ENCODE measurements at regions not wholly inside any gene's neighbourhood (a gene's known extent, or its start where the extent isn't known, plus 50 kb on each side); places are given as distances from the start of the nearest gene placed in this dataset.

DNA sequence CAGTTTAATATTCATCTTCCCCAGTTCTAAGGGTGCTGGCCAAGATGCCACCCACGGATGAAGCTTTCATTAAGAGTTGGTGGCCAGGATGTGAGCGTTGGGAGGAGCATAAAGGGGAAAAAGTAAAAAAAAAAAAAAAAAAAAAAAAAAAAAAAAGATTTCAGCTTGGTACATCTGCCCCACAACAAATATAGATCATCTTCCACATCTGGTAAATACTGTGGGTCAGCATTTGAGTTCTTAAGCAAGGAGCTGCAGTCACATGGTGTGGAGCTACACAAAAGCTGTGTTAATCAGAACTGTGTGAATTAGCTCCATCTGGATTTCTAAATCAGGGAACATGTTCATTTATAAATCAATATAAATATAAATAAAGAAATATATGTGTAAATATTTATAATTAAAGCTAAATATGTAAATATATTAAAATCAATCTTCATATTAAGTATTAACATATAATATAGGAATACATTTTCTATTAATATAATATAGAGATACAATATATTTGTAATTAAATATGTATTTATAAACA lies 262.3 kb downstream of the NUAK1 start:
- H2BK15ac ChIP-seq (ENCODE audit: low read depth, poor library complexity, severe bottlenecking): no peak overlapping the region
- no peak for DNase-seq
- no peaks in the 10 kb centered on the region for H3K4me1 ChIP-seq (ENCODE audit: control insufficient read depth, insufficient read depth, low read depth, low read length)
- no peaks in the 10 kb centered on the region for H3K27me3 ChIP-seq (ENCODE audit: control insufficient read depth in 1 of 2, insufficient read depth in 1 of 2, low read length in 2 of 2)
- H3K27ac ChIP-seq (ENCODE audit: low read length, poor library complexity, severe bottlenecking): no peak overlapping the region
- H3K4me3 ChIP-seq (ENCODE audit: insufficient read depth in 1 of 2, low read depth in 1 of 2, low read length in 2 of 2): no peak overlapping the region
- no peaks in the 10 kb centered on the region for H3K79me1 ChIP-seq (replicated peaks; ENCODE audit: low read length, poor library complexity, severe bottlenecking)
- WGBS: no CpG with 5 or more reads among the region's 2 CpGs
- H2AFZ ChIP-seq (ENCODE audit: low read depth, low read length): no peak overlapping the region
- H3K4me2 ChIP-seq (ENCODE audit: low read length, poor library complexity, severe bottlenecking): no peak overlapping the region
- H4K8ac ChIP-seq (ENCODE audit: low read length): no peak overlapping the region
- no peak overlapping the region for H3K14ac ChIP-seq (ENCODE audit: low read length in 2 of 2)
- H2AK5ac ChIP-seq (ENCODE audit: low read length, severe bottlenecking): no peak overlapping the region
- no peak overlapping the region for H4K91ac ChIP-seq (ENCODE audit: low read length)
- no peak overlapping the region for H3K23ac ChIP-seq (ENCODE audit: low read length in 2 of 2)
- H3K36me3 ChIP-seq (ENCODE audit: control insufficient read depth in 1 of 2, insufficient read depth in 2 of 2, low read depth in 1 of 2, low read length in 2 of 2): no peaks in the 10 kb centered on the region
- H2BK120ac ChIP-seq (ENCODE audit: low read depth, low read length): no peak overlapping the region
- H3K18ac ChIP-seq (ENCODE audit: low read depth in 1 of 2, low read length in 2 of 2): no peak overlapping the region
- H3K9ac ChIP-seq (ENCODE audit: low read length): no peak overlapping the region
- H3K9me3 ChIP-seq (ENCODE audit: control insufficient read depth, low read length): no peaks in the 10 kb centered on the region
- H2BK5ac ChIP-seq (ENCODE audit: low read depth, low read length, poor library complexity, severe bottlenecking): no peak overlapping the region
- H2BK12ac ChIP-seq (ENCODE audit: low read length in 2 of 2): no peak overlapping the region
- H3K4ac ChIP-seq (ENCODE audit: low read depth in 1 of 2, low read length in 2 of 2): no peak overlapping the region

- no peaks in the 10 kb centered on the region for H3K9me3 ChIP-seq (ENCODE audit: control insufficient read depth, low read length)
- H3K79me1 ChIP-seq (replicated peaks; ENCODE audit: low read length, poor library complexity, severe bottlenecking): no peaks in the 10 kb centered on the region
- H4K91ac ChIP-seq (ENCODE audit: low read length): no peak overlapping the region
- no peak overlapping the region for H2BK120ac ChIP-seq (ENCODE audit: low read depth, low read length)
- H2BK5ac ChIP-seq (ENCODE audit: low read depth, low read length, poor library complexity, severe bottlenecking): no peak overlapping the region
- no peak overlapping the region for H2BK15ac ChIP-seq (ENCODE audit: low read depth, poor library complexity, severe bottlenecking)
- H2AFZ ChIP-seq (ENCODE audit: low read depth, low read length): no peak overlapping the region
- no peaks in the 10 kb centered on the region for H3K4me1 ChIP-seq (ENCODE audit: control insufficient read depth, insufficient read depth, low read depth, low read length)
- no peak overlapping the region for H2BK12ac ChIP-seq (ENCODE audit: low read length in 2 of 2)
- H2AK5ac ChIP-seq (ENCODE audit: low read length, severe bottlenecking): no peak overlapping the region
- H3K4me3 ChIP-seq (ENCODE audit: insufficient read depth in 1 of 2, low read depth in 1 of 2, low read length in 2 of 2): no peak overlapping the region
- no peak overlapping the region for H3K4ac ChIP-seq (ENCODE audit: low read depth in 1 of 2, low read length in 2 of 2)
- H3K27ac ChIP-seq (ENCODE audit: low read length, poor library complexity, severe bottlenecking): no peak overlapping the region
- no peak overlapping the region for H3K23ac ChIP-seq (ENCODE audit: low read length in 2 of 2)
- no peak overlapping the region for H3K14ac ChIP-seq (ENCODE audit: low read length in 2 of 2)
- H3K9ac ChIP-seq (ENCODE audit: low read length): no peak overlapping the region
- 74% methylated on average over 3 of the region's 3 CpGs for WGBS
- no peaks in the 10 kb centered on the region for H3K27me3 ChIP-seq (ENCODE audit: control insufficient read depth in 1 of 2, insufficient read depth in 1 of 2, low read length in 2 of 2)
- no peak for DNase-seq
- no peaks in the 10 kb centered on the region for H3K36me3 ChIP-seq (ENCODE audit: control insufficient read depth in 1 of 2, insufficient read depth in 2 of 2, low read depth in 1 of 2, low read length in 2 of 2)
- no peak overlapping the region for H4K8ac ChIP-seq (ENCODE audit: low read length)
- H3K18ac ChIP-seq (ENCODE audit: low read depth in 1 of 2, low read length in 2 of 2): no peak overlapping the region
- no peak overlapping the region for H3K4me2 ChIP-seq (ENCODE audit: low read length, poor library complexity, severe bottlenecking)
Observed at GRCh38 chr12:105878964-105879363, 259.8 kb downstream of the NUAK1 start.

GRCh38 chr12:105880824-105881388 lies 257.8 kb downstream of the NUAK1 start:
- Histone ChIP-seq H4K8ac (ENCODE audit: low read length) (no peak overlapping the region), H3K9ac (ENCODE audit: low read length) (no peak overlapping the region), H3K4me1 (ENCODE audit: control insufficient read depth, insufficient read depth, low read depth, low read length) (no peaks in the 10 kb centered on the region), H3K4me3 (ENCODE audit: insufficient read depth in 1 of 2, low read depth in 1 of 2, low read length in 2 of 2) (no peak overlapping the region), H3K79me1 (replicated peaks; ENCODE audit: low read length, poor library complexity, severe bottlenecking) (no peaks in the 10 kb centered on the region), H2BK5ac (ENCODE audit: low read depth, low read length, poor library complexity, severe bottlenecking) (no peak overlapping the region), H3K36me3 (ENCODE audit: control insufficient read depth in 1 of 2, insufficient read depth in 2 of 2, low read depth in 1 of 2, low read length in 2 of 2) (no peaks in the 10 kb centered on the region), H3K23ac (ENCODE audit: low read length in 2 of 2) (no peak overlapping the region), H4K91ac (ENCODE audit: low read length) (no peak overlapping the region), H3K27ac (ENCODE audit: low read length, poor library complexity, severe bottlenecking) (no peak overlapping the region), H2AK5ac (ENCODE audit: low read length, severe bottlenecking) (no peak overlapping the region), H3K14ac (ENCODE audit: low read length in 2 of 2) (no peak overlapping the region), H2BK12ac (ENCODE audit: low read length in 2 of 2) (no peak overlapping the region), H2AFZ (ENCODE audit: low read depth, low read length) (no peak overlapping the region), H3K4ac (ENCODE audit: low read depth in 1 of 2, low read length in 2 of 2) (no peak overlapping the region), H3K27me3 (ENCODE audit: control insufficient read depth in 1 of 2, insufficient read depth in 1 of 2, low read length in 2 of 2) (no peaks in the 10 kb centered on the region), H3K18ac (ENCODE audit: low read depth in 1 of 2, low read length in 2 of 2) (no peak overlapping the region), H2BK15ac (ENCODE audit: low read depth, poor library complexity, severe bottlenecking) (no peak overlapping the region), H3K4me2 (ENCODE audit: low read length, poor library complexity, severe bottlenecking) (no peak overlapping the region), H2BK120ac (ENCODE audit: low read depth, low read length) (no peak overlapping the region), H3K9me3 (ENCODE audit: control insufficient read depth, low read length) (no peaks in the 10 kb centered on the region)
- DNase-seq: no peak
- 33% methylated on average over 1 of the region's 2 CpGs for WGBS

DNA sequence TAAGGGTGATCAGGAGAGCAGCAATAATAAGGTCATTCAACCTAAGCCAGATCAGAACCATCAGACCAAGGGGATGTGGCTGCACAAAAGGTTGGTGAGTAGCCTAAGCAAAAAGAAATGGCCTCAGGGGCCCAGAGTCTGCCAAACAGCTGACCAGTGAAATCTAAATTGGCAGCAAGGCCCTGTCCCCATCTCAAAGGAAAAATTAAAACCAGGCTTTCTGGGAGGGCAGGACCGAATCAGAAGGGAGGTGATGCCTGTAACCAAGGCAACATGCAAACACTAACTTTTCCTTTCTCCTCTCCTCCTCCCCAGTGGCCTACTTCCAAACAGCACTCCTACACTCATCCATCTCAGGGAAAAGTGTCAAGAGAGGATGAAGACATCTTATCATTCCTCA lies 256.4 kb downstream of the NUAK1 start:
- H2BK120ac ChIP-seq (ENCODE audit: low read depth, low read length): no peak overlapping the region
- H3K79me1 ChIP-seq (replicated peaks; ENCODE audit: low read length, poor library complexity, severe bottlenecking): no peaks in the 10 kb centered on the region
- no peak overlapping the region for H4K8ac ChIP-seq (ENCODE audit: low read length)
- no peak overlapping the region for H2BK15ac ChIP-seq (ENCODE audit: low read depth, poor library complexity, severe bottlenecking)
- H3K23ac ChIP-seq (ENCODE audit: low read length in 2 of 2): no peak overlapping the region
- no peaks in the 10 kb centered on the region for H3K9me3 ChIP-seq (ENCODE audit: control insufficient read depth, low read length)
- H3K36me3 ChIP-seq (ENCODE audit: control insufficient read depth in 1 of 2, insufficient read depth in 2 of 2, low read depth in 1 of 2, low read length in 2 of 2): no peaks in the 10 kb centered on the region
- no peak overlapping the region for H2AFZ ChIP-seq (ENCODE audit: low read depth, low read length)
- WGBS: 40% methylated on average over 1 of the region's 1 CpG
- H3K4me3 ChIP-seq (ENCODE audit: insufficient read depth in 1 of 2, low read depth in 1 of 2, low read length in 2 of 2): no peak overlapping the region
- no peak overlapping the region for H3K27ac ChIP-seq (ENCODE audit: low read length, poor library complexity, severe bottlenecking)
- H2AK5ac ChIP-seq (ENCODE audit: low read length, severe bottlenecking): no peak overlapping the region
- no peak overlapping the region for H3K14ac ChIP-seq (ENCODE audit: low read length in 2 of 2)
- H2BK5ac ChIP-seq (ENCODE audit: low read depth, low read length, poor library complexity, severe bottlenecking): no peak overlapping the region
- H3K4me1 ChIP-seq (ENCODE audit: control insufficient read depth, insufficient read depth, low read depth, low read length): no peaks in the 10 kb centered on the region
- no peak overlapping the region for H4K91ac ChIP-seq (ENCODE audit: low read length)
- no peak overlapping the region for H3K9ac ChIP-seq (ENCODE audit: low read length)
- DNase-seq: peak; percentile 16
- H3K18ac ChIP-seq (ENCODE audit: low read depth in 1 of 2, low read length in 2 of 2): no peak overlapping the region
- no peak overlapping the region for H3K4me2 ChIP-seq (ENCODE audit: low read length, poor library complexity, severe bottlenecking)
- no peak overlapping the region for H2BK12ac ChIP-seq (ENCODE audit: low read length in 2 of 2)
- no peaks in the 10 kb centered on the region for H3K27me3 ChIP-seq (ENCODE audit: control insufficient read depth in 1 of 2, insufficient read depth in 1 of 2, low read length in 2 of 2)
- no peak overlapping the region for H3K4ac ChIP-seq (ENCODE audit: low read depth in 1 of 2, low read length in 2 of 2)

Data from mesenchymal stem cell (in vitro differentiated cells and primary cell).